ENCODE measurements at regions not wholly inside any gene's neighbourhood (a gene's known extent, or its start where the extent isn't known, plus 50 kb on each side); places are given as distances from the start of the nearest gene placed in this dataset.

DNA sequence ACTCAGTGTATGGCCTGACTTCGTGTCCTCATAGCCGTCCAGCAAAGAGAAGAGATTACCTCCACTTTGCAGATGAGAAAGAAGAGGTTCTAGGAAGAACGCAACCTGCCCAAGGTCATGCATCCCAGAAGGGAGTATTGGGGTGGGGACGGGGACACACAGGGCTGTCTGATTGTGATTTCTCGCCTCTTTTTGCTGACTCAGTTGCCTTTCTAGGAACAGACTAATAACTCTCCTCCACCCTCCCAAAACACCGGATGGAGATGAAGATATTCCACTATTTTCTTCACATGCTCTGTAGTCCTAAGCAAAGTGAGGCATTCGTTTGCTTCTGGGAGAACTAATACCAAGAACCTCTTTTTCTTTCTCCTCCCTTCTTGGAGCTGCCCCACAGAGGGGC is 529.3 kb downstream of the MIAT start:
- TF ChIP-seq TAF1 (IDR thresholded peaks at IDR 0.05; ENCODE audit: borderline replicate concordance, insufficient read depth, low read length) (no peak), REST (IDR thresholded peaks at IDR 0.05; ENCODE audit: insufficient read depth in 1 of 2, low read depth in 2 of 2, low read length in 2 of 2) (no peak), FOXP2 (optimal IDR thresholded peaks at IDR 0.05; ENCODE audit: borderline replicate concordance, extremely low read depth, extremely low read length, insufficient read depth) (no peak), POLR2AphosphoS5 (IDR thresholded peaks at IDR 0.05; ENCODE audit: low read depth, low read length) (no peak), SIN3A (IDR thresholded peaks at IDR 0.05; ENCODE audit: borderline replicate concordance, insufficient read depth, low read length) (no peak)

DNA sequence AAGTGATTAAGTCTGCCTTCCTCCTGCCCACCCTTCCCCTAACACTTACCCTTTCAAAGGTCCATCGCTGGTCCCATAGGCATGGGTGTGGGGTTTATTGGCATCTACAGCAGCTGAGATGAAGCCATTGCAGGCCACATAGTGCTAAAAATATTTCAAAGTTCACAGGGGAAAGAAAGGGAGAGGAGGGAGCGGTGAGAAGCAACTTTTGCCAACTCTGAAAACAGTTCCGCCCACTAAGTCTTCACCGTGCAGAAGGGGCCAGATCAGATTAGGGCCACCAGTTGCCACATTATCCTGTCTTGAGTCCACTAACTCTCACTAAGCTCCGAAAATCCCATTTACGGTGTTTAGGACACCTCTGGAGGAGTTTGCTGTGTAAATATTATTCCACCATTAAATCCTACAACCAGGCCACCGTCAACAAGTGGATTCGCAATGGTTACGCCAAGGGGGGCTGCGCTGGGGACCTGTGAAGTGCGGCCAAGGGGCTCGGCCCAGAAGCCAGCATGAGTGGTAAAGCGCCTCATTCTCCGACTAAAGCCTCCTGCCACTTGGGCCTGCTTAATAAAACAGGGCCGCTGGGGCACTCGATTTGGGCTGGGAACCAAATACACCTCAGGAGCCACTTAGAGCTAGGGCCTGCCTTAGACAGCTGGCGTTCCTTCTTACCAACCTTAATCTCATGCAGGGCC is 534.9 kb downstream of the MIAT start:
- TF ChIP-seq TAF1 (IDR thresholded peaks at IDR 0.05; ENCODE audit: borderline replicate concordance, insufficient read depth, low read length) (no peak), REST (IDR thresholded peaks at IDR 0.05; ENCODE audit: insufficient read depth in 1 of 2, low read depth in 2 of 2, low read length in 2 of 2) (no peak), FOXP2 (optimal IDR thresholded peaks at IDR 0.05; ENCODE audit: borderline replicate concordance, extremely low read depth, extremely low read length, insufficient read depth) (no peak), POLR2AphosphoS5 (IDR thresholded peaks at IDR 0.05; ENCODE audit: low read depth, low read length) (no peak), SIN3A (IDR thresholded peaks at IDR 0.05; ENCODE audit: borderline replicate concordance, insufficient read depth, low read length) (no peak)

DNA sequence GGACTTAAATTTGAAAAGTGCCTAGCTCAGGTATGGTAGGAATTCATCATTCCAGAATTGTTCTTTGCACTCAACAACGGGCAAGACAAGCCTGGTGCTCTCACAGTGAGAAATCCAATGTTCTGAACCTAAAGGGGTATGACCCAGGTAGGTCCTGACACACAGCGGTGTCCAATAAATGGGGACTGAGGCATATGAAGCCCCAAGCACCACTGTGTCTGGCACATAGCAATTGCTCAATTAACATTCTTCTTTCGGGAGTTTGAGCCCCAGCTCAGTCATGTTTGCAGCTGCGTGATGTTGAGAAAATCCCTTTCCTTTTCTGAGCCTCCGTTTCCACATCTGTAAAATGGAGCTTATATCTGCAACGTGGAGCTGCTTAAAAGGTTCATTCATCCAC is 535.8 kb downstream of the MIAT start:
- TF ChIP-seq FOXP2 (optimal IDR thresholded peaks at IDR 0.05; ENCODE audit: borderline replicate concordance, extremely low read depth, extremely low read length, insufficient read depth): no peak
- TF ChIP-seq REST (IDR thresholded peaks at IDR 0.05; ENCODE audit: insufficient read depth in 1 of 2, low read depth in 2 of 2, low read length in 2 of 2): no peak
- TF ChIP-seq POLR2AphosphoS5 (IDR thresholded peaks at IDR 0.05; ENCODE audit: low read depth, low read length): no peak
- TF ChIP-seq SIN3A (IDR thresholded peaks at IDR 0.05; ENCODE audit: borderline replicate concordance, insufficient read depth, low read length): no peak
- TF ChIP-seq TAF1 (IDR thresholded peaks at IDR 0.05; ENCODE audit: borderline replicate concordance, insufficient read depth, low read length): no peak

GRCh38 chr22:27193636-27194035 is 536.2 kb downstream of the MIAT start:
- TF ChIP-seq POLR2AphosphoS5 (IDR thresholded peaks at IDR 0.05; ENCODE audit: low read depth, low read length) (no peak), SIN3A (IDR thresholded peaks at IDR 0.05; ENCODE audit: borderline replicate concordance, insufficient read depth, low read length) (no peak), REST (IDR thresholded peaks at IDR 0.05; ENCODE audit: insufficient read depth in 1 of 2, low read depth in 2 of 2, low read length in 2 of 2) (no peak), FOXP2 (optimal IDR thresholded peaks at IDR 0.05; ENCODE audit: borderline replicate concordance, extremely low read depth, extremely low read length, insufficient read depth) (no peak)

Measured in PFSK-1 (cell line).